ENCODE measurements at regions not wholly inside any gene's neighbourhood (a gene's known extent, or its start where the extent isn't known, plus 50 kb on each side); places are given as distances from the start of the nearest gene placed in this dataset.
"Not testable (repeated sequence)": the region's sequence is repeated elsewhere in the genome, so short reads cannot be mapped to it uniquely, and the experiment has no call there.

GRCh38 chr10:70987396-70988130 is 99.2 kb upstream of the PCBD1 start:
- DNase-seq (ENCODE audit: low read depth) = no peak

- not testable (repeated sequence) for DNase-seq (ENCODE audit: low read depth)
Observed at GRCh38 chr10:70990156-70990555, 101.8 kb upstream of the PCBD1 start.

- DNase-seq (ENCODE audit: low read depth) = no peak
Observed at GRCh38 chr10:70990681-70991080, 102.3 kb upstream of the PCBD1 start.

- no peak for DNase-seq (ENCODE audit: low read depth)
Observed at GRCh38 chr10:70991140-70992124, 103.1 kb upstream of the PCBD1 start.

- no peak for DNase-seq (ENCODE audit: low read depth)
Observed at GRCh38 chr10:70992436-70992835, 104.1 kb upstream of the PCBD1 start.

- no peak for DNase-seq (ENCODE audit: low read depth)
Observed at GRCh38 chr10:70993051-70993450, 104.7 kb upstream of the PCBD1 start.

GRCh38 chr10:70996549-70996948 is 108.2 kb upstream of the PCBD1 start:
- DNase-seq (ENCODE audit: low read depth) = no peak

GRCh38 chr10:70997236-70997635 is 108.9 kb upstream of the PCBD1 start:
- DNase-seq (ENCODE audit: low read depth) = no peak

GRCh38 chr10:70998086-70998485 is 109.7 kb upstream of the PCBD1 start:
- no peak for DNase-seq (ENCODE audit: low read depth)

GRCh38 chr10:71001470-71001869 is 113.1 kb upstream of the PCBD1 start:
- DNase-seq (ENCODE audit: low read depth) = no peak

GRCh38 chr10:71004176-71005075 is 116.1 kb upstream of the PCBD1 start:
- no peak for DNase-seq (ENCODE audit: low read depth)

GRCh38 chr10:71005337-71006305 is 117.3 kb upstream of the PCBD1 start:
- no peak for DNase-seq (ENCODE audit: low read depth)

GRCh38 chr10:71006506-71006905 is 118.1 kb upstream of the PCBD1 start:
- no peak for DNase-seq (ENCODE audit: low read depth)

GRCh38 chr10:71007516-71007915 is 119.2 kb upstream of the PCBD1 start:
- no peak for DNase-seq (ENCODE audit: low read depth)

GRCh38 chr10:71008150-71008549 is 119.8 kb upstream of the PCBD1 start:
- no peak for DNase-seq (ENCODE audit: low read depth)

GRCh38 chr10:71009126-71009525 is 120.8 kb upstream of the PCBD1 start:
- DNase-seq (ENCODE audit: low read depth) = no peak

GRCh38 chr10:71010730-71011129 is 122.4 kb upstream of the PCBD1 start:
- no peak for DNase-seq (ENCODE audit: low read depth)

- DNase-seq (ENCODE audit: low read depth) = no peak
Observed at GRCh38 chr10:71011141-71011540, 122.8 kb upstream of the PCBD1 start.

- no peak for DNase-seq (ENCODE audit: low read depth)
Observed at GRCh38 chr10:71014021-71014805, 125.8 kb upstream of the PCBD1 start.

GRCh38 chr10:71015674-71016073 is 127.3 kb upstream of the PCBD1 start:
- no peak for DNase-seq (ENCODE audit: low read depth)

Measured in LHCN-M2 (cell line).